ENCODE measurements at regions not wholly inside any gene's neighbourhood (a gene's known extent, or its start where the extent isn't known, plus 50 kb on each side); places are given as distances from the start of the nearest gene placed in this dataset.

DNA sequence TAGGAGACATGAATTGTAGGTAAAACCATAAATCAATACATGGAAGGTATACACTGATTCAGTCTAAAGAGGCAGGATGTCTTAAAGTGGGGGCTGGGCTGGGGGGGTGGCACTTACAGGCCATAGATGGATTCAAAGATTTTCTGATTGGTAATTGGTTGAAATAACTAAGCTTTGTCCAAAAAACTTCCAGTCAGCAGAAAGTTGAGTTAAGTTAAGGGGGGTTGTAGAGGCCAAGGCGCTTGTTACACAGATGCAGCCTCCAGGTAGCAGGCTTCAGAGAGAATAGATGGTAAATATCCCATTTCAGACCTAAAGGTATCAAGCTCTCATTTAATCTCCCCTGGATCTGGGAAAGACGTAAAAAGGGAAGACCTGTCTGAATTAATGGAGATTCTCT, 233.6 kb upstream of the NRXN1 start:
- ChIA-PET RAD21 (ENCODE audit: unreplicated experiment) (no interaction called here), SMC1A (ENCODE audit: uncharacterized antibody, unreplicated experiment) (no interaction called here), CTCF (no interaction called here), POLR2A (no interaction called here)
- Histone ChIP-seq H3K27ac (ENCODE audit: control insufficient read depth, insufficient read depth) (no peak overlapping the region), H2AFZ (ENCODE audit: control insufficient read depth, low read depth, low read length) (no peak overlapping the region), H3K4me2 (ENCODE audit: control insufficient read depth, insufficient read depth) (no peak overlapping the region), H3K27me3 (replicated peaks in 1 of 2; ENCODE audit: control insufficient read depth in 2 of 2, insufficient read depth in 2 of 2, low read length in 1 of 2) (no peaks in the 10 kb centered on the region), H3K4me1 (ENCODE audit: control insufficient read depth, insufficient read depth, low read length) (no peaks in the 10 kb centered on the region), H3K36me3 (ENCODE audit: control insufficient read depth in 2 of 2, insufficient read depth in 2 of 2, low read length in 1 of 2) (no peaks in the 10 kb centered on the region), H3K4me3 (no peak overlapping the region), H4K20me1 (ENCODE audit: control insufficient read depth, insufficient read depth) (no peaks in the 10 kb centered on the region), H3K79me2 (ENCODE audit: control insufficient read depth, insufficient read depth, low read length) (no peaks in the 10 kb centered on the region), H3K9ac (ENCODE audit: control insufficient read depth, insufficient read depth, low read length) (no peak overlapping the region), H3K9me3 (replicated peaks; ENCODE audit: control insufficient read depth, insufficient read depth, low read length) (no peaks in the 10 kb centered on the region)
- no peak for ATAC-seq
- intact Hi-C loops (cut with micrococcal nuclease; ENCODE audit: unreplicated experiment) (no loop called here), in situ Hi-C loops (cut with MboI) (no loop called here)
- BruUV-seq (replicated peaks): no TSS peak
- DNase-seq (ENCODE audit: low read depth, low spot score): no peak
- 2% methylated on average over 2 of the region's 2 CpGs for WGBS (ENCODE audit: insufficient coverage, insufficient replicate concordance, low lambda C conversion rate, missing lambda C conversion rate)
- FAIRE-seq: no peak
- TF ChIP-seq, protein P1, sequence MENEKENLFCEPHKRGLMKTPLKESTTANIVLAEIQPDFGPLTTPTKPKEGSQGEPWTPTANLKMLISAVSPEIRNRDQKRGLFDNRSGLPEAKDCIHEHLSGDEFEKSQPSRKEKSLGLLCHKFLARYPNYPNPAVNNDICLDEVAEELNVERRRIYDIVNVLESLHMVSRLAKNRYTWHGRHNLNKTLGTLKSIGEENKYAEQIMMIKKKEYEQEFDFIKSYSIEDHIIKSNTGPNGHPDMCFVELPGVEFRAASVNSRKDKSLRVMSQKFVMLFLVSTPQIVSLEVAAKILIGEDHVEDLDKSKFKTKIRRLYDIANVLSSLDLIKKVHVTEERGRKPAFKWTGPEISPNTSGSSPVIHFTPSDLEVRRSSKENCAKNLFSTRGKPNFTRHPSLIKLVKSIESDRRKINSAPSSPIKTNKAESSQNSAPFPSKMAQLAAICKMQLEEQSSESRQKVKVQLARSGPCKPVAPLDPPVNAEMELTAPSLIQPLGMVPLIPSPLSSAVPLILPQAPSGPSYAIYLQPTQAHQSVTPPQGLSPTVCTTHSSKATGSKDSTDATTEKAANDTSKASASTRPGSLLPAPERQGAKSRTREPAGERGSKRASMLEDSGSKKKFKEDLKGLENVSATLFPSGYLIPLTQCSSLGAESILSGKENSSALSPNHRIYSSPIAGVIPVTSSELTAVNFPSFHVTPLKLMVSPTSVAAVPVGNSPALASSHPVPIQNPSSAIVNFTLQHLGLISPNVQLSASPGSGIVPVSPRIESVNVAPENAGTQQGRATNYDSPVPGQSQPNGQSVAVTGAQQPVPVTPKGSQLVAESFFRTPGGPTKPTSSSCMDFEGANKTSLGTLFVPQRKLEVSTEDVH (IDR thresholded peaks at IDR 0.05; ENCODE audit: low read depth, partially characterized antibody): no peak
- TF ChIP-seq SMAD1 (IDR thresholded peaks at IDR 0.05; ENCODE audit: low read depth, partially characterized antibody) (no peak), TBL1XR1 (IDR thresholded peaks at IDR 0.05; ENCODE audit: low read depth, low read length) (no peak), NFIC (IDR thresholded peaks at IDR 0.05; ENCODE audit: low read depth, low read length) (no peak), ZNF217 (IDR thresholded peaks at IDR 0.05) (no peak), MYC (IDR thresholded peaks at IDR 0.05; ENCODE audit: insufficient read depth, insufficient read length, insufficient replicate concordance, low read length, severe bottlenecking) (no peak)
- TF ChIP-seq, protein P2, sequence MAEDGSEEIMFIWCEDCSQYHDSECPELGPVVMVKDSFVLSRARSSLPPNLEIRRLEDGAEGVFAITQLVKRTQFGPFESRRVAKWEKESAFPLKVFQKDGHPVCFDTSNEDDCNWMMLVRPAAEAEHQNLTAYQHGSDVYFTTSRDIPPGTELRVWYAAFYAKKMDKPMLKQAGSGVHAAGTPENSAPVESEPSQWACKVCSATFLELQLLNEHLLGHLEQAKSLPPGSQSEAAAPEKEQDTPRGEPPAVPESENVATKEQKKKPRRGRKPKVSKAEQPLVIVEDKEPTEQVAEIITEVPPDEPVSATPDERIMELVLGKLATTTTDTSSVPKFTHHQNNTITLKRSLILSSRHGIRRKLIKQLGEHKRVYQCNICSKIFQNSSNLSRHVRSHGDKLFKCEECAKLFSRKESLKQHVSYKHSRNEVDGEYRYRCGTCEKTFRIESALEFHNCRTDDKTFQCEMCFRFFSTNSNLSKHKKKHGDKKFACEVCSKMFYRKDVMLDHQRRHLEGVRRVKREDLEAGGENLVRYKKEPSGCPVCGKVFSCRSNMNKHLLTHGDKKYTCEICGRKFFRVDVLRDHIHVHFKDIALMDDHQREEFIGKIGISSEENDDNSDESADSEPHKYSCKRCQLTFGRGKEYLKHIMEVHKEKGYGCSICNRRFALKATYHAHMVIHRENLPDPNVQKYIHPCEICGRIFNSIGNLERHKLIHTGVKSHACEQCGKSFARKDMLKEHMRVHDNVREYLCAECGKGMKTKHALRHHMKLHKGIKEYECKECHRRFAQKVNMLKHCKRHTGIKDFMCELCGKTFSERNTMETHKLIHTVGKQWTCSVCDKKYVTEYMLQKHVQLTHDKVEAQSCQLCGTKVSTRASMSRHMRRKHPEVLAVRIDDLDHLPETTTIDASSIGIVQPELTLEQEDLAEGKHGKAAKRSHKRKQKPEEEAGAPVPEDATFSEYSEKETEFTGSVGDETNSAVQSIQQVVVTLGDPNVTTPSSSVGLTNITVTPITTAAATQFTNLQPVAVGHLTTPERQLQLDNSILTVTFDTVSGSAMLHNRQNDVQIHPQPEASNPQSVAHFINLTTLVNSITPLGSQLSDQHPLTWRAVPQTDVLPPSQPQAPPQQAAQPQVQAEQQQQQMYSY (CRISPR knock-in tag; IDR thresholded peaks at IDR 0.05): no peak
- TF ChIP-seq, protein P3, sequence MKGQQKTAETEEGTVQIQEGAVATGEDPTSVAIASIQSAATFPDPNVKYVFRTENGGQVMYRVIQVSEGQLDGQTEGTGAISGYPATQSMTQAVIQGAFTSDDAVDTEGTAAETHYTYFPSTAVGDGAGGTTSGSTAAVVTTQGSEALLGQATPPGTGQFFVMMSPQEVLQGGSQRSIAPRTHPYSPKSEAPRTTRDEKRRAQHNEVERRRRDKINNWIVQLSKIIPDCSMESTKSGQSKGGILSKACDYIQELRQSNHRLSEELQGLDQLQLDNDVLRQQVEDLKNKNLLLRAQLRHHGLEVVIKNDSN (IDR thresholded peaks at IDR 0.05; ENCODE audit: borderline replicate concordance, extremely low read length, insufficient read depth, low read depth, low read length): no peak
